WTC11 (cell line): ENCODE measurements at regions not wholly inside any gene's neighbourhood (a gene's known extent, or its start where the extent isn't known, plus 50 kb on each side); places are given as distances from the start of the nearest gene placed in this dataset.

Source experiments
- ATAC-seq: fragments of 200-7000 bp; cut with Tn5 transposase; 2 replicates; pipeline ENCODE4 v1.10.0; 2021; ENCODE audit warnings: mild to moderate bottlenecking, moderate library complexity
- CTCF ChIA-PET: fragments of 300-600 bp; sonication (Branson Sonifier 250); formaldehyde crosslinking; loops from one replicate; lab custom pipeline; 2021; ENCODE audit warnings: antibody characterized with exemption; lab: Charles Lee
- POLR2A ChIA-PET: fragments of 350-600 bp; sonication (Branson Sonifier 250); formaldehyde crosslinking; loops from one replicate; lab custom pipeline; 2021; ENCODE audit warnings: antibody characterized with exemption; lab: Charles Lee
- DNase-seq: peaks from one replicate; pipeline ENCODE4 v3.0.0; 2021; ENCODE audit warnings: low spot score
- H3K27ac Mint-ChIP-seq: 2 replicates; pipeline ENCODE4 v1.8.0; 2021; ENCODE audit warnings: mixed read lengths
- H3K27me3 Mint-ChIP-seq: 2 replicates; pipeline ENCODE4 v1.8.0; 2021; ENCODE audit warnings: low read depth, mild to moderate bottlenecking, moderate library complexity, mixed read lengths
- H3K36me3 Mint-ChIP-seq: 2 replicates; pipeline ENCODE4 v1.8.0; 2021; ENCODE audit warnings: mixed read lengths
- H3K4me1 Mint-ChIP-seq: 2 replicates; pipeline ENCODE4 v1.8.0; 2022; ENCODE audit warnings: mixed read lengths
- H3K4me3 Mint-ChIP-seq: 2 replicates; pipeline ENCODE4 v1.8.0; 2021; ENCODE audit warnings: mild to moderate bottlenecking, moderate library complexity, mixed read lengths
- H3K9me3 Mint-ChIP-seq: 2 replicates; pipeline ENCODE4 v1.8.0; 2021; ENCODE audit warnings: mixed read lengths
- CREM ChIP-seq: sonication (generic); formaldehyde crosslinking; IDR thresholded peaks from 2 replicates; pipeline ENCODE4 v1.8.1; 2022; ENCODE audit warnings: mild to moderate bottlenecking, missing genetic modification reagents, moderate library complexity
- ELF4 ChIP-seq: sonication (generic); formaldehyde crosslinking; IDR thresholded peaks from 2 replicates; pipeline ENCODE4 v1.8.1; 2022; ENCODE audit warnings: low read depth, mild to moderate bottlenecking, moderate library complexity, missing genetic modification reagents
- ETV6 ChIP-seq: sonication (generic); formaldehyde crosslinking; IDR thresholded peaks from 2 replicates; pipeline ENCODE4 v1.8.1; 2022; ENCODE audit warnings: mild to moderate bottlenecking, missing genetic modification reagents
- FOXP1 ChIP-seq: sonication (generic); formaldehyde crosslinking; IDR thresholded peaks from 2 replicates; pipeline ENCODE4 v1.8.0; 2022; ENCODE audit warnings: missing genetic modification reagents, mild to moderate bottlenecking, moderate library complexity, borderline replicate concordance
- IRF2 ChIP-seq: sonication (generic); formaldehyde crosslinking; IDR thresholded peaks from 2 replicates; pipeline ENCODE4 v1.8.0; 2022; ENCODE audit warnings: low read depth, missing genetic modification reagents, borderline replicate concordance
- JAZF1 ChIP-seq: fragments of 250-450 bp; sonication (Bioruptor Pico); IDR thresholded peaks from 2 replicates; pipeline ENCODE4 v1.9.0; 2021; ENCODE audit warnings: moderate library complexity, mild to moderate bottlenecking, inconsistent platforms
- KAT7 ChIP-seq: sonication (generic); formaldehyde crosslinking; IDR thresholded peaks from 2 replicates; pipeline ENCODE4 v1.8.1; 2023; ENCODE audit warnings: missing genetic modification reagents, mild to moderate bottlenecking, borderline replicate concordance
- MYBL2 ChIP-seq: sonication (generic); formaldehyde crosslinking; IDR thresholded peaks from 2 replicates; pipeline ENCODE4 v1.8.1; 2023; ENCODE audit warnings: mild to moderate bottlenecking, moderate library complexity, missing genetic modification reagents
- NFATC4 ChIP-seq: fragments of 250-450 bp; sonication (Bioruptor Pico); IDR thresholded peaks from 2 replicates; pipeline ENCODE4 v1.9.0; 2021; ENCODE audit warnings: mild to moderate bottlenecking
- NFE2L1 ChIP-seq: sonication (generic); formaldehyde crosslinking; IDR thresholded peaks from 2 replicates; pipeline ENCODE4 v1.8.1; 2023; ENCODE audit warnings: missing genetic modification reagents
- OVOL2 ChIP-seq: fragments of 250-450 bp; sonication (Bioruptor Pico); IDR thresholded peaks from 2 replicates; pipeline ENCODE4 v1.9.0; 2021; ENCODE audit warnings: mild to moderate bottlenecking, borderline replicate concordance
- SMAD3 ChIP-seq: sonication (generic); formaldehyde crosslinking; IDR thresholded peaks from 2 replicates; pipeline ENCODE4 v1.8.0; 2022; ENCODE audit warnings: missing genetic modification reagents, mild to moderate bottlenecking, borderline replicate concordance
- ZNF232 ChIP-seq: sonication (generic); formaldehyde crosslinking; IDR thresholded peaks from 2 replicates; pipeline ENCODE4 v1.8.0; 2022; ENCODE audit warnings: mild to moderate bottlenecking, missing genetic modification reagents
- ZNF263 ChIP-seq: sonication (generic); formaldehyde crosslinking; IDR thresholded peaks from 2 replicates; pipeline ENCODE4 v1.8.1; 2022; ENCODE audit warnings: low read depth, mild to moderate bottlenecking, moderate library complexity, missing genetic modification reagents
- ZNF423 ChIP-seq: fragments of 250-450 bp; sonication (Bioruptor Pico); IDR thresholded peaks from 2 replicates; pipeline ENCODE4 v2.1.2; 2022; ENCODE audit warnings: mild to moderate bottlenecking, moderate library complexity
- TF ChIP-seq, protein P1 (sequence below): fragments of 250-450 bp; sonication (Bioruptor Pico); IDR thresholded peaks from 2 replicates; pipeline ENCODE4 v1.9.0; 2021; ENCODE audit warnings: mild to moderate bottlenecking, borderline replicate concordance
- TF ChIP-seq, protein P2 (sequence below): fragments of 250-450 bp; sonication (Bioruptor Pico); IDR thresholded peaks from 2 replicates; pipeline ENCODE4 v1.9.0; 2021; ENCODE audit warnings: mild to moderate bottlenecking
- TF ChIP-seq, protein P3 (sequence below): sonication (generic); formaldehyde crosslinking; IDR thresholded peaks from 2 replicates; pipeline ENCODE4 v1.8.0; 2022; ENCODE audit warnings: mild to moderate bottlenecking, missing genetic modification reagents
- TF ChIP-seq, protein P4 (sequence below): sonication (generic); formaldehyde crosslinking; IDR thresholded peaks from 2 replicates; pipeline ENCODE4 v1.8.1; 2023; ENCODE audit warnings: mild to moderate bottlenecking, moderate library complexity, missing genetic modification reagents
- TF ChIP-seq, protein P5 (sequence below): sonication (generic); formaldehyde crosslinking; IDR thresholded peaks from 2 replicates; pipeline ENCODE4 v1.8.0; 2022; ENCODE audit warnings: mild to moderate bottlenecking, missing genetic modification reagents
- TF ChIP-seq, protein P6 (sequence below): sonication (generic); formaldehyde crosslinking; IDR thresholded peaks from 2 replicates; pipeline ENCODE4 v1.8.1; 2023; ENCODE audit warnings: mild to moderate bottlenecking, missing genetic modification reagents
- TF ChIP-seq, protein P7 (sequence below): sonication (generic); formaldehyde crosslinking; IDR thresholded peaks from 2 replicates; pipeline ENCODE4 v1.8.1; 2022; ENCODE audit warnings: missing genetic modification reagents, borderline replicate concordance
- TF ChIP-seq, protein P8 (sequence below): sonication (generic); formaldehyde crosslinking; IDR thresholded peaks from 2 replicates; pipeline ENCODE4 v1.8.0; 2023; ENCODE audit warnings: missing genetic modification reagents

DNA sequence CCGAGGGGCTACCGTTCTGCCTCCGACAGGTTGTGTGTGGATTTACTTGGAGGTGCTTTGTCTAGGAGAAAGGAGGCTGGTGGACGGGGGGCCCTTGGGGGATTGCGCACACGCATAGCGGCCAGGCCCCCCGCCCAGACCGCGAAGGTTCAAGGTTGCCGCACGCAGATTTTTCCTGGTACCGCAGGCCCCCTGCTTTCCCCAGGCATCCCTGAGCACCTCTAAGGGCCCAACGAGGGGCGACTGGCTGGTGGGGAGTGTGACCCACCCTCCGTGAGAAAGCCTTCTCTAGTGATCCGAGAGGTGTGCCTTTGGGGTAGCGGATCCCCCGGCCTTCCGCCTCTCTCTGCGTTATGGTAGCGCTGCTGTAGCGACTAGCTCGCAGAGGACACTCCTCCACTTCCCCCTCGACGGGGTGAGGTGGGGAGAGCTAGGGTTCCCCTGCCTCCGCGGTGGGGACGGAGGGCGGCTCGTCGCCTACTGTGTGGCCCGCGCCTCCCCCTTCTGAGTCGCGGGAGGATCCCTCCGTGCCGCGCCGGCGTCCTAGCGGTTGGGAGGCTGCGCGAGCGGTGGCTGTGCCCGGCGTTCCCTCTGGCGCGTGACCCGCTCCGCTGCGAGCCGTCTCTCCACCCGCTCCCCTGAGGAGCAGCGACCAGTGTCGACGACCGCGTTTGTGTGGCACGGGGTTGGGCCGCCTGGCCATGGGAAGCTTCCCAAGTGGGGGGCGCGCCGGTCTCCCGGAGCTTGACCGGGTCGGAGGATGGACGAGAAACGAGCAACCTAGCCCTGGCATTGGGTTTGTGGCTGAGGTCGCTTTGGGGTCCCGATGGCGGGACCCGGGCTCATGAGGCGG lies 3900.0 kb upstream of the OR11H1 start:
- CTCF ChIA-PET, result no interaction called here
- H3K4me3 Mint-ChIP-seq, result no peak overlapping the region

DNA sequence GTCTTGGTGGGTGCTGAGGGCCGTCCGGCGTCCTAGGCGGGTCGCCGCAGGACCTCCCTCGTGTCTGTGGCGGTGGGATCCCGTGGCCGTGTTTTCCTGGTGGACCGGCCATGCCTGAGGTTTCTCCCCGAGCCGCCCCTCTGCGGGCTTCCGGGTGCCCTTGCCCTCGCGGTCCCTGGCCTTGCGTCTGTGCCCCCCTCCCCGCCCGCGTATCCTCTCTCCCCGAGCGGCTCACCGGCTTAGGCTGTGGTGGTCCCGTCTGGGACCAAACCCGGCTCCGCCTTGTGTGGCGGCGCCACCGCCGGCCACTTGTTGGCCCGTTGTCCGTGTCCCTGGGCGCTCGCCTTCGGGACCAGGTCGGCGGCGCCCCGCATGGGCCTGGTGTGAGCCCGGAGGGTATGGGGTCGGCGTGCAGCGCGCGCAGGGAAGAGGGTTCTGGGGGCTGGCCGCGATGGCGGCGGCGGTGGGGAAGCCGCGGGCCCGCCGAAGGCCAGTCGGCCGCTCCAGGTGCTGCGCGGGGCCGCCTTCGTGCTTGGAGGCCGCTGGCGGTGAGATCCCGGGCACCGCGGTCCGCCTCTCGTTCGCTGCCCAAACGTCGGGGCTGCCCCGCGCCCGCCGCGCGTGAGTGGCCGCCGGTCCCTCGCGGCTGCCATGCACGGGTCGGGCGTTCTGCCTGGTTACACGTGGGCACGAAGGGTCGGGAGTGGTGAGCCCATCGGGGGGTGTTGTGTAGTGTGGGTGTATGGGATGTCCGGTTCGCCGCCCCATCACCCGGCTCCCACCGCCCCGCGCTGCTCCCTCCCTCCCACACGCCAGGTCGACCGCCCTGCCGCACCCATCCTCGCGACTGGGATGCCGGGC lies 3899.1 kb upstream of the OR11H1 start:
- DNase-seq (no peak), ATAC-seq (no peak)
- H3K9me3 Mint-ChIP-seq, result peaks cover 42% of the 10 kb centered on the region
- no peak overlapping the region for H3K4me3 Mint-ChIP-seq
- H3K27me3 Mint-ChIP-seq, result peaks cover 26% of the 10 kb centered on the region
- no peaks in the 10 kb centered on the region for H3K4me1 Mint-ChIP-seq
- no peak overlapping the region for H3K27ac Mint-ChIP-seq
- peaks cover 52% of the 10 kb centered on the region for H3K36me3 Mint-ChIP-seq
- POLR2A ChIA-PET, result no interaction called here
- CTCF ChIA-PET, result no interaction called here
- TF ChIP-seq, protein P1, sequence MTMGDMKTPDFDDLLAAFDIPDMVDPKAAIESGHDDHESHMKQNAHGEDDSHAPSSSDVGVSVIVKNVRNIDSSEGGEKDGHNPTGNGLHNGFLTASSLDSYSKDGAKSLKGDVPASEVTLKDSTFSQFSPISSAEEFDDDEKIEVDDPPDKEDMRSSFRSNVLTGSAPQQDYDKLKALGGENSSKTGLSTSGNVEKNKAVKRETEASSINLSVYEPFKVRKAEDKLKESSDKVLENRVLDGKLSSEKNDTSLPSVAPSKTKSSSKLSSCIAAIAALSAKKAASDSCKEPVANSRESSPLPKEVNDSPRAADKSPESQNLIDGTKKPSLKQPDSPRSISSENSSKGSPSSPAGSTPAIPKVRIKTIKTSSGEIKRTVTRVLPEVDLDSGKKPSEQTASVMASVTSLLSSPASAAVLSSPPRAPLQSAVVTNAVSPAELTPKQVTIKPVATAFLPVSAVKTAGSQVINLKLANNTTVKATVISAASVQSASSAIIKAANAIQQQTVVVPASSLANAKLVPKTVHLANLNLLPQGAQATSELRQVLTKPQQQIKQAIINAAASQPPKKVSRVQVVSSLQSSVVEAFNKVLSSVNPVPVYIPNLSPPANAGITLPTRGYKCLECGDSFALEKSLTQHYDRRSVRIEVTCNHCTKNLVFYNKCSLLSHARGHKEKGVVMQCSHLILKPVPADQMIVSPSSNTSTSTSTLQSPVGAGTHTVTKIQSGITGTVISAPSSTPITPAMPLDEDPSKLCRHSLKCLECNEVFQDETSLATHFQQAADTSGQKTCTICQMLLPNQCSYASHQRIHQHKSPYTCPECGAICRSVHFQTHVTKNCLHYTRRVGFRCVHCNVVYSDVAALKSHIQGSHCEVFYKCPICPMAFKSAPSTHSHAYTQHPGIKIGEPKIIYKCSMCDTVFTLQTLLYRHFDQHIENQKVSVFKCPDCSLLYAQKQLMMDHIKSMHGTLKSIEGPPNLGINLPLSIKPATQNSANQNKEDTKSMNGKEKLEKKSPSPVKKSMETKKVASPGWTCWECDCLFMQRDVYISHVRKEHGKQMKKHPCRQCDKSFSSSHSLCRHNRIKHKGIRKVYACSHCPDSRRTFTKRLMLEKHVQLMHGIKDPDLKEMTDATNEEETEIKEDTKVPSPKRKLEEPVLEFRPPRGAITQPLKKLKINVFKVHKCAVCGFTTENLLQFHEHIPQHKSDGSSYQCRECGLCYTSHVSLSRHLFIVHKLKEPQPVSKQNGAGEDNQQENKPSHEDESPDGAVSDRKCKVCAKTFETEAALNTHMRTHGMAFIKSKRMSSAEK, result no peak
- TF ChIP-seq KAT7 (no peak), IRF2 (CRISPR knock-in tag) (no peak), OVOL2 (CRISPR knock-in tag) (no peak)
- TF ChIP-seq, protein P2, sequence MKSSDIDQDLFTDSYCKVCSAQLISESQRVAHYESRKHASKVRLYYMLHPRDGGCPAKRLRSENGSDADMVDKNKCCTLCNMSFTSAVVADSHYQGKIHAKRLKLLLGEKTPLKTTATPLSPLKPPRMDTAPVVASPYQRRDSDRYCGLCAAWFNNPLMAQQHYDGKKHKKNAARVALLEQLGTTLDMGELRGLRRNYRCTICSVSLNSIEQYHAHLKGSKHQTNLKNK, result no peak
- TF ChIP-seq, protein P3, sequence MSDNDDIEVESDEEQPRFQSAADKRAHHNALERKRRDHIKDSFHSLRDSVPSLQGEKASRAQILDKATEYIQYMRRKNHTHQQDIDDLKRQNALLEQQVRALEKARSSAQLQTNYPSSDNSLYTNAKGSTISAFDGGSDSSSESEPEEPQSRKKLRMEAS (CRISPR knock-in tag), result no peak
- TF ChIP-seq, protein P4, sequence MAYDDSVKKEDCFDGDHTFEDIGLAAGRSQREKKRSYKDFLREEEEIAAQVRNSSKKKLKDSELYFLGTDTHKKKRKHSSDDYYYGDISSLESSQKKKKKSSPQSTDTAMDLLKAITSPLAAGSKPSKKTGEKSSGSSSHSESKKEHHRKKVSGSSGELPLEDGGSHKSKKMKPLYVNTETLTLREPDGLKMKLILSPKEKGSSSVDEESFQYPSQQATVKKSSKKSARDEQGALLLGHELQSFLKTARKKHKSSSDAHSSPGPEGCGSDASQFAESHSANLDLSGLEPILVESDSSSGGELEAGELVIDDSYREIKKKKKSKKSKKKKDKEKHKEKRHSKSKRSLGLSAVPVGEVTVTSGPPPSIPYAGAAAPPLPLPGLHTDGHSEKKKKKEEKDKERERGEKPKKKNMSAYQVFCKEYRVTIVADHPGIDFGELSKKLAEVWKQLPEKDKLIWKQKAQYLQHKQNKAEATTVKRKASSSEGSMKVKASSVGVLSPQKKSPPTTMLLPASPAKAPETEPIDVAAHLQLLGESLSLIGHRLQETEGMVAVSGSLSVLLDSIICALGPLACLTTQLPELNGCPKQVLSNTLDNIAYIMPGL (CRISPR knock-in tag), result no peak

More for the DNA sequence above, 3900.0 kb upstream of the OR11H1 start:
- ATAC-seq (no peak), DNase-seq (no peak)
- TF ChIP-seq NFE2L1 (no peak), ZNF232 (CRISPR knock-in tag) (no peak), NFATC4 (CRISPR knock-in tag) (no peak), JAZF1 (CRISPR knock-in tag) (no peak), CREM (no peak), FOXP1 (no peak), ELF4 (no peak), ZNF263 (CRISPR knock-in tag) (no peak), SMAD3 (CRISPR knock-in tag) (no peak), MYBL2 (CRISPR knock-in tag) (no peak), ZNF423 (CRISPR knock-in tag) (no peak), ETV6 (CRISPR knock-in tag) (no peak)
- TF ChIP-seq, protein P2, result no peak
- TF ChIP-seq, protein P5, sequence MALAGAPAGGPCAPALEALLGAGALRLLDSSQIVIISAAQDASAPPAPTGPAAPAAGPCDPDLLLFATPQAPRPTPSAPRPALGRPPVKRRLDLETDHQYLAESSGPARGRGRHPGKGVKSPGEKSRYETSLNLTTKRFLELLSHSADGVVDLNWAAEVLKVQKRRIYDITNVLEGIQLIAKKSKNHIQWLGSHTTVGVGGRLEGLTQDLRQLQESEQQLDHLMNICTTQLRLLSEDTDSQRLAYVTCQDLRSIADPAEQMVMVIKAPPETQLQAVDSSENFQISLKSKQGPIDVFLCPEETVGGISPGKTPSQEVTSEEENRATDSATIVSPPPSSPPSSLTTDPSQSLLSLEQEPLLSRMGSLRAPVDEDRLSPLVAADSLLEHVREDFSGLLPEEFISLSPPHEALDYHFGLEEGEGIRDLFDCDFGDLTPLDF, result no peak
- TF ChIP-seq, protein P6, sequence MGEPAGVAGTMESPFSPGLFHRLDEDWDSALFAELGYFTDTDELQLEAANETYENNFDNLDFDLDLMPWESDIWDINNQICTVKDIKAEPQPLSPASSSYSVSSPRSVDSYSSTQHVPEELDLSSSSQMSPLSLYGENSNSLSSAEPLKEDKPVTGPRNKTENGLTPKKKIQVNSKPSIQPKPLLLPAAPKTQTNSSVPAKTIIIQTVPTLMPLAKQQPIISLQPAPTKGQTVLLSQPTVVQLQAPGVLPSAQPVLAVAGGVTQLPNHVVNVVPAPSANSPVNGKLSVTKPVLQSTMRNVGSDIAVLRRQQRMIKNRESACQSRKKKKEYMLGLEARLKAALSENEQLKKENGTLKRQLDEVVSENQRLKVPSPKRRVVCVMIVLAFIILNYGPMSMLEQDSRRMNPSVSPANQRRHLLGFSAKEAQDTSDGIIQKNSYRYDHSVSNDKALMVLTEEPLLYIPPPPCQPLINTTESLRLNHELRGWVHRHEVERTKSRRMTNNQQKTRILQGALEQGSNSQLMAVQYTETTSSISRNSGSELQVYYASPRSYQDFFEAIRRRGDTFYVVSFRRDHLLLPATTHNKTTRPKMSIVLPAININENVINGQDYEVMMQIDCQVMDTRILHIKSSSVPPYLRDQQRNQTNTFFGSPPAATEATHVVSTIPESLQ, result no peak
- TF ChIP-seq, protein P7, sequence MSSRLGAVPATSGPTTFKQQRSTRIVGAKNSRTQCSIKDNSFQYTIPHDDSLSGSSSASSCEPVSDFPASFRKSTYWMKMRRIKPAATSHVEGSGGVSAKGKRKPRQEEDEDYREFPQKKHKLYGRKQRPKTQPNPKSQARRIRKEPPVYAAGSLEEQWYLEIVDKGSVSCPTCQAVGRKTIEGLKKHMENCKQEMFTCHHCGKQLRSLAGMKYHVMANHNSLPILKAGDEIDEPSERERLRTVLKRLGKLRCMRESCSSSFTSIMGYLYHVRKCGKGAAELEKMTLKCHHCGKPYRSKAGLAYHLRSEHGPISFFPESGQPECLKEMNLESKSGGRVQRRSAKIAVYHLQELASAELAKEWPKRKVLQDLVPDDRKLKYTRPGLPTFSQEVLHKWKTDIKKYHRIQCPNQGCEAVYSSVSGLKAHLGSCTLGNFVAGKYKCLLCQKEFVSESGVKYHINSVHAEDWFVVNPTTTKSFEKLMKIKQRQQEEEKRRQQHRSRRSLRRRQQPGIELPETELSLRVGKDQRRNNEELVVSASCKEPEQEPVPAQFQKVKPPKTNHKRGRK (CRISPR knock-in tag), result no peak
- TF ChIP-seq, protein P8, sequence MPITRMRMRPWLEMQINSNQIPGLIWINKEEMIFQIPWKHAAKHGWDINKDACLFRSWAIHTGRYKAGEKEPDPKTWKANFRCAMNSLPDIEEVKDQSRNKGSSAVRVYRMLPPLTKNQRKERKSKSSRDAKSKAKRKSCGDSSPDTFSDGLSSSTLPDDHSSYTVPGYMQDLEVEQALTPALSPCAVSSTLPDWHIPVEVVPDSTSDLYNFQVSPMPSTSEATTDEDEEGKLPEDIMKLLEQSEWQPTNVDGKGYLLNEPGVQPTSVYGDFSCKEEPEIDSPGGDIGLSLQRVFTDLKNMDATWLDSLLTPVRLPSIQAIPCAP, result no peak
- peaks cover 51% of the 10 kb centered on the region for H3K9me3 Mint-ChIP-seq
- no peaks in the 10 kb centered on the region for H3K4me1 Mint-ChIP-seq
- peaks cover 26% of the 10 kb centered on the region for H3K27me3 Mint-ChIP-seq
- H3K36me3 Mint-ChIP-seq, result peaks cover 61% of the 10 kb centered on the region
- POLR2A ChIA-PET, result no interaction called here
- H3K27ac Mint-ChIP-seq, result no peak overlapping the region
